Erythroblast (primary cell): ENCODE measurements at regions not wholly inside any gene's neighbourhood (a gene's known extent, or its start where the extent isn't known, plus 50 kb on each side); places are given as distances from the start of the nearest gene placed in this dataset.

Experiments
- DNase-seq, 2 experiments: peaks; one replicate each; lab custom pipeline; 2025; lab: John Stamatoyannopoulos, UW
- GATA1 ChIP-seq: IDR thresholded peaks from 2 replicates; pipeline ENCODE4 v1.6.1; 2011; ENCODE audit warnings: low read depth, mild to moderate bottlenecking, control low read depth, low read length, moderate library complexity
- POLR2A ChIP-seq: IDR thresholded peaks from 2 replicates; pipeline ENCODE4 v1.6.1; 2011; ENCODE audit warnings: mild to moderate bottlenecking, low read length

- DNase-seq, result peak in 1 of 2 experiments; percentile 16
- TF ChIP-seq GATA1, result no peak
Observed at GRCh38 chr9:118170032-118170955, 466.1 kb downstream of the TLR4 start.

GRCh38 chr9:118177241-118177640 lies 473.0 kb downstream of the TLR4 start:
- TF ChIP-seq POLR2A (no peak), GATA1 (no peak)

DNA sequence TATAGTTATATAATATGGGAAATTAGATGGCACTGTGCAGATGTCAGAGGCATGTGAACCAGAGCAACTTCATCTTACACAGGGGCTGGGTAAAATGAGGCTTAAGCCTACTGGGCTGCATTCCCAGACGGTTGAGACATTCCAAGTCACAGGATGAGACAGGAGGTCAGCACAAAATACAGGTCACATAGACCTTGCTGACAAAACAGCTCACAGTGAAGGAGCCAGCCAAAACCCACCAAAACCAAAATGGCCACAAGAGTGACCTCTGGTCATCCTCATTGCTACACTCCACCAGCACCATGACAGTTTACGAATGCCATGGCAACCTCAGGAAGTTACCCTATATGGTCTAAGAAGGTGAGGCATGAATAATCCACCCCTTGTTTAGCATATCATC lies 479.4 kb downstream of the TLR4 start:
- no peak for TF ChIP-seq POLR2A
- TF ChIP-seq GATA1, result no peak
- DNase-seq, result no peak

More at GRCh38 chr9:118177241-118177640, 473.0 kb downstream of the TLR4 start:
- DNase-seq, result no peak

GRCh38 chr9:118187408-118187807 lies 483.2 kb downstream of the TLR4 start:
- TF ChIP-seq POLR2A, result no peak
- TF ChIP-seq GATA1, result no peak
- DNase-seq, result no peak

GRCh38 chr9:118189615-118190014 lies 485.4 kb downstream of the TLR4 start:
- no peak for DNase-seq

DNA sequence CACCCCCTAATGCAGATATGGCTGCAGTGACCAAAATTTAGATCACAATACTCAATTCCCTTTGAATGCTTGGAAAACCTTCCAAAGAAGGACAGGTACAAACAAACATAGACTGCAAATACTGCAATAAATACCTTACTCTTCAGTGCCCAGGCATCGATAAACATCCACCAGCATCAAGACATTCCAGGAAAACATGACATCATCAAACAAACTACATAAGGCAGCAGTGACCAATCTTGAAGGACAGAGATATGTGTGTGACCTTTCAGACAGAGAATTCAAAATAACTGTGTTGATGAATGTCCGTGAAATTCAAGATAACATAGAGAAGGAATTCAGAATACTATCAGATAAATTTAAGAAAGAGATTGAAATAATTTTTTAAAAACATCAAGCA lies 488.6 kb downstream of the TLR4 start:
- no peak for DNase-seq
- TF ChIP-seq POLR2A (no peak), GATA1 (no peak)

More at GRCh38 chr9:118189615-118190014, 485.4 kb downstream of the TLR4 start:
- no peak for TF ChIP-seq POLR2A
- no peak for TF ChIP-seq GATA1

GRCh38 chr9:118209343-118209742 lies 505.1 kb downstream of the TLR4 start:
- TF ChIP-seq GATA1 (no peak), POLR2A (no peak)
- DNase-seq, result no peak

GRCh38 chr9:118215549-118215948 lies 511.3 kb downstream of the TLR4 start:
- no peak for TF ChIP-seq GATA1
- TF ChIP-seq POLR2A, result no peak

GRCh38 chr9:118222375-118222774 lies 518.2 kb downstream of the TLR4 start:
- DNase-seq, result no peak
- no peak for TF ChIP-seq GATA1
- TF ChIP-seq POLR2A, result no peak

More at GRCh38 chr9:118215549-118215948, 511.3 kb downstream of the TLR4 start:
- no peak for DNase-seq

- TF ChIP-seq GATA1 (no peak), POLR2A (no peak)
- no peak for DNase-seq
Observed at GRCh38 chr9:118223111-118223510, 518.9 kb downstream of the TLR4 start.

- TF ChIP-seq POLR2A (no peak), GATA1 (no peak)
- DNase-seq, result no peak
Observed at GRCh38 chr9:118230329-118230728, 526.1 kb downstream of the TLR4 start.

GRCh38 chr9:118236625-118237024 lies 532.4 kb downstream of the TLR4 start:
- TF ChIP-seq GATA1 (no peak), POLR2A (no peak)
- DNase-seq, result no peak

DNA sequence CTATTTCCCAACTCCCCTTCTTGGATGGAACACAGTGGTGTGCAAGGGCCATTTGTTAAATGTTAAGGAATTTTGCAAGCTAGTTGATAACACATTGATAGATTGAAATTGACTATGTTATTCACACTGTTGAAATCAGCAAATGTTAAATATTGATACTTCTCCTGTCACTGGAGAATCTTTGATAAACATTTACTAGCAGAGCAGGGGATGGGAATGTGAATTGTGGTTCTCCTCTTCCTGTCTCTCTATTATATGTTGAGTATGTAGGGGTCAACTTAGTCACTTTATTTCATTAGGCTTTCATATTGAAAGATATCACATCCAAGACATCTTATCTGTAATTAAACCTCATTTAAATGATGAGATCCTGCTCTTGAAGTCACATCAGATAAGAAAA lies 533.9 kb downstream of the TLR4 start:
- no peak for DNase-seq
- TF ChIP-seq POLR2A (no peak), GATA1 (no peak)

GRCh38 chr9:118252027-118252426 lies 547.8 kb downstream of the TLR4 start:
- no peak for DNase-seq
- TF ChIP-seq POLR2A, result no peak
- no peak for TF ChIP-seq GATA1

GRCh38 chr9:118262191-118262590 lies 558.0 kb downstream of the TLR4 start:
- TF ChIP-seq POLR2A (no peak), GATA1 (no peak)
- DNase-seq, result no peak

DNA sequence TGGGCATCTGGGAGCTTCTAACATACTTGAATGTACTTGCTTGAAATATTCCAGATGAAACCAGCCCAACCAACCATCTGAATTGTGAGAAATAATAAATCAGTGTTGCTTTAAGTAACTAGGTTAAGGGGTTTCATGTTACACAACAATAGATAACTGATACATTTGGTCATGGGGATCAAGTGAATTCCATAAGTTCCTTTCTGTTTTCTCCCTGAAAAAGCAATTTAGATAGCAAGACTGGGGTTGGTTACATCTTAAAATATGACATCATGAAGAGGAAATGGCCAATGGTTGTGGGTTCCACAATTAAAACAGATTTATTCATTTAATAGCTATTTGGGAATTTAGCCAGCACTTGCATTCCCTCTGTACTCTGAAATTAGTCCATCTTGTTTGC lies 559.7 kb downstream of the TLR4 start:
- DNase-seq, result no peak

More for the DNA sequence above, 559.7 kb downstream of the TLR4 start:
- TF ChIP-seq GATA1, result no peak
